ENCODE measurements at regions not wholly inside any gene's neighbourhood (a gene's known extent, or its start where the extent isn't known, plus 50 kb on each side); places are given as distances from the start of the nearest gene placed in this dataset.

- TF ChIP-seq CTCF (IDR thresholded peaks at IDR 0.05): no peak
- no peak for TF ChIP-seq POLR2A (IDR thresholded peaks at IDR 0.05)
Observed at GRCh38 chr1:34625521-34626015, 129.3 kb upstream of the GJB5 start.
